ENCODE measurements at regions not wholly inside any gene's neighbourhood (a gene's known extent, or its start where the extent isn't known, plus 50 kb on each side); places are given as distances from the start of the nearest gene placed in this dataset.

DNA sequence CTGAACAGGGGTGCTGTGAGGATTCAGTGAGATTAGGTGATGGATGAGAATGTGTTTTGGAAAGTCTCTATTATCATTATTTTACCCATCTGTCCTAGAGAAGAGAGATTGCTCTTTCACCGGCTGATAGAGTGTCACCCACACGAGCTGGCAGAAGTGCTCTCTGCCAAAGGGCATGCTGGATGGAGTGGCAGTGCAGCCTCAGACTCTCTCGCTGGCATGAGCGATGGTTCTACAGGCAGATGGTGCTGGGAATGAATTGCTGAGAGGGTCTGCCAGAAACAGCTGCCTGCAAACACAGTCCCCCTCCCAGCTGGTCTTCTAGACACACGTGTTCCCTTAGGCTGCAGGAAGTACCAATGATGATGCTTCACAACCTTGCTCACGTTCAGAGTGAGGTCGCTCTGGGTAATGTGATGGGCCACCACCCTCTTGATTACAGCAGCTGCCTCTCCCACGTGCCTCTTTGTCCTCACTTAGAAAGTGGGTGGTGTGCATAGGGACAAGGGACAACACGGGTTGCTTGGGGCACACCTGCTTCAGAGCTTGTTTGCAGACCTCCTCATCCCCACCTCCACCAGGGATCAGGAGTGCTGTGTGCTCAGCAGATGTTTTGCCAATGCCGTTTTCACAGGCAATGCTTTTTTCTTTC, 84.7 kb downstream of the FOXA2 start:
- Histone ChIP-seq H4K91ac (replicated peaks; ENCODE audit: insufficient read length, low read length) (no peak overlapping the region), H3K4me2 (ENCODE audit: insufficient read depth in 1 of 2, low read depth in 2 of 2, low read length in 2 of 2) (no peak overlapping the region), H2BK5ac (ENCODE audit: low read depth, low read length) (no peak overlapping the region), H4K8ac (ENCODE audit: extremely low read depth, insufficient read depth, low read length) (no peak overlapping the region), H3K4me1 (replicated peaks in 1 of 4; ENCODE audit: control insufficient read depth in 3 of 4, insufficient read depth in 4 of 4, low read length in 3 of 4) (peaks cover 0 to 5% (median 3%) of the 10 kb centered on the region in 4 experiments; a peak in 2 of 7 replicates), H4K5ac (ENCODE audit: insufficient read length, low read depth, low read length) (no peak overlapping the region), H2BK15ac (ENCODE audit: low read length) (no peak overlapping the region), H2AK5ac (ENCODE audit: low read depth, low read length) (no peak overlapping the region), H3K4me3 (ENCODE audit: extremely low read depth in 1 of 4, insufficient read depth in 2 of 4, low read depth in 3 of 4, low read length in 4 of 4) (no peak overlapping the region), H3K18ac (ENCODE audit: extremely low read depth, low read length) (no peak overlapping the region), H2BK120ac (replicated peaks; ENCODE audit: low read depth, low read length) (no peak overlapping the region), H3K23ac (ENCODE audit: insufficient read length) (no peak overlapping the region), H2BK12ac (ENCODE audit: low read depth, low read length) (no peak overlapping the region), H2AFZ (ENCODE audit: low read length) (no peak overlapping the region), H3K27ac (ENCODE audit: low read depth, low read length) (no peak overlapping the region), H4K20me1 (replicated peaks in 1 of 2; ENCODE audit: control insufficient read depth in 1 of 2, insufficient read depth in 2 of 2, low read length in 2 of 2) (peaks cover 0 to 1% of the 10 kb centered on the region in 2 experiments), H2BK20ac (ENCODE audit: low read length) (no peak overlapping the region), H3K27me3 (replicated peaks in 1 of 4; ENCODE audit: control insufficient read depth in 3 of 4, extremely low read depth in 1 of 4, insufficient read depth in 3 of 4, low read length in 3 of 4) (no peaks in the 10 kb centered on the region; a peak in 2 of 7 replicates), H3K56ac (replicated peaks; ENCODE audit: insufficient read length, low read depth, low read length) (no peak overlapping the region), H3K9ac (replicated peaks in 1 of 4; ENCODE audit: extremely low read depth in 1 of 4, low read depth in 3 of 4, low read length in 3 of 4) (no peak overlapping the region), H3K23me2 (ENCODE audit: low read depth, low read length) (no peaks in the 10 kb centered on the region), H3K9me3 (ENCODE audit: insufficient read depth in 2 of 2, low read depth in 1 of 2, low read length in 1 of 2) (no peaks in the 10 kb centered on the region), H3K36me3 (ENCODE audit: control insufficient read depth in 2 of 4, insufficient read depth in 4 of 4, low read length in 3 of 4) (no peaks in the 10 kb centered on the region), H3K14ac (ENCODE audit: insufficient read length) (no peak overlapping the region), H3K79me1 (ENCODE audit: low read depth, low read length) (no peaks in the 10 kb centered on the region), H3K79me2 (ENCODE audit: control insufficient read depth in 1 of 2, insufficient read depth in 2 of 2, low read length in 2 of 2) (no peaks in the 10 kb centered on the region), H3K4ac (replicated peaks; ENCODE audit: insufficient read length, low read depth, low read length) (no peak overlapping the region)
- POLR2A ChIA-PET (ENCODE audit: partially characterized antibody): no interaction called here
- 87% methylated on average over 10 of the region's 10 CpGs; no CpG with 5 or more reads in 1 of the 2 experiments for WGBS, 2 experiments (ENCODE audit: extremely low coverage in 1 of 2, insufficient coverage in 1 of 2, insufficient read length in 1 of 2, insufficient replicate concordance in 2 of 2, low coverage in 1 of 2, low lambda C conversion rate in 2 of 2, missing lambda C conversion rate in 1 of 2)
- no peak for FAIRE-seq
- DNase-seq (ENCODE audit: low read depth in 1 of 2, low spot score in 2 of 2): no peak
- CTCF ChIA-PET (ENCODE audit: partially characterized antibody): interaction anchor here (0.9 to 1.9 kb wide), 4 partner anchors 9 to 79 kb away, joined by 3 to 9 read pairs (median 4); no protein-coding TSS in a partner anchor
- TF ChIP-seq SUZ12 (IDR thresholded peaks at IDR 0.05; ENCODE audit: low read length) (no peak), JUND (IDR thresholded peaks at IDR 0.05; ENCODE audit: low read length) (no peak), BACH1 (IDR thresholded peaks at IDR 0.05; ENCODE audit: low read length) (no peak), CHD2 (IDR thresholded peaks at IDR 0.05; ENCODE audit: low read length) (no peak), SAP30 (IDR thresholded peaks at IDR 0.05; ENCODE audit: insufficient read depth, insufficient replicate concordance, low read length) (no peak), PHF8 (conservative IDR thresholded peaks at IDR 0.05; ENCODE audit: low read depth, low read length) (no peak), KDM5A (IDR thresholded peaks at IDR 0.05; ENCODE audit: low read length) (no peak), SP4 (IDR thresholded peaks at IDR 0.05; ENCODE audit: low read length) (no peak), SRF (IDR thresholded peaks at IDR 0.05; ENCODE audit: low read depth, low read length) (no peak)
- TF ChIP-seq, protein P1, sequence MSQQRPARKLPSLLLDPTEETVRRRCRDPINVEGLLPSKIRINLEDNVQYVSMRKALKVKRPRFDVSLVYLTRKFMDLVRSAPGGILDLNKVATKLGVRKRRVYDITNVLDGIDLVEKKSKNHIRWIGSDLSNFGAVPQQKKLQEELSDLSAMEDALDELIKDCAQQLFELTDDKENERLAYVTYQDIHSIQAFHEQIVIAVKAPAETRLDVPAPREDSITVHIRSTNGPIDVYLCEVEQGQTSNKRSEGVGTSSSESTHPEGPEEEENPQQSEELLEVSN (IDR thresholded peaks at IDR 0.05): no peak
- TF ChIP-seq, protein P2, sequence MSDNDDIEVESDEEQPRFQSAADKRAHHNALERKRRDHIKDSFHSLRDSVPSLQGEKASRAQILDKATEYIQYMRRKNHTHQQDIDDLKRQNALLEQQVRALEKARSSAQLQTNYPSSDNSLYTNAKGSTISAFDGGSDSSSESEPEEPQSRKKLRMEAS (IDR thresholded peaks at IDR 0.05): no peak
- TF ChIP-seq, protein P3, sequence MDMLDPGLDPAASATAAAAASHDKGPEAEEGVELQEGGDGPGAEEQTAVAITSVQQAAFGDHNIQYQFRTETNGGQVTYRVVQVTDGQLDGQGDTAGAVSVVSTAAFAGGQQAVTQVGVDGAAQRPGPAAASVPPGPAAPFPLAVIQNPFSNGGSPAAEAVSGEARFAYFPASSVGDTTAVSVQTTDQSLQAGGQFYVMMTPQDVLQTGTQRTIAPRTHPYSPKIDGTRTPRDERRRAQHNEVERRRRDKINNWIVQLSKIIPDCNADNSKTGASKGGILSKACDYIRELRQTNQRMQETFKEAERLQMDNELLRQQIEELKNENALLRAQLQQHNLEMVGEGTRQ (IDR thresholded peaks at IDR 0.05; ENCODE audit: low read length): no peak

Measured in H1 (cell line).